MM.1S (cell line): ENCODE measurements at regions not wholly inside any gene's neighbourhood (a gene's known extent, or its start where the extent isn't known, plus 50 kb on each side); places are given as distances from the start of the nearest gene placed in this dataset.
"Not testable (repeated sequence)": the region's sequence is repeated elsewhere in the genome, so short reads cannot be mapped to it uniquely, and the experiment has no call there.

Source experiments
- DNase-seq: peaks from one replicate; pipeline ENCODE4 v3.0.0-alpha.2; 2015
- H2AFZ ChIP-seq: fragments of 300-600 bp; sonication (generic); 2 replicates; pipeline ENCODE4 v1.6.0; 2016; ENCODE audit warnings: antibody characterized with exemption, low read length
- H3F3A ChIP-seq: fragments of 300-600 bp; sonication (generic); 2 replicates; pipeline ENCODE4 v1.6.1; 2016; ENCODE audit warnings: mild to moderate bottlenecking, antibody characterized with exemption, low read length, moderate library complexity, mixed read lengths; ENCODE audit not compliant: insufficient read depth
- H3K27ac ChIP-seq: fragments of 300-600 bp; sonication (generic); 2 replicates; pipeline ENCODE4 v1.5.1; 2016; ENCODE audit warnings: mild to moderate bottlenecking, low read length
- H3K27me3 ChIP-seq: fragments of 300-600 bp; sonication (generic); replicated peaks from 2 replicates; pipeline ENCODE4 v1.6.0; 2016; ENCODE audit warnings: low read length; ENCODE audit not compliant: insufficient read depth
- H3K36me3 ChIP-seq: fragments of 300-600 bp; sonication (generic); replicated peaks from 2 replicates; pipeline ENCODE4 v1.6.1; 2016; ENCODE audit warnings: mild to moderate bottlenecking, low read length, mixed read lengths; ENCODE audit not compliant: insufficient read depth
- H3K4me1 ChIP-seq: fragments of 300-600 bp; sonication (generic); 2 replicates; pipeline ENCODE4 v1.6.1; 2016; ENCODE audit warnings: low read length, mixed read lengths
- H3K4me2 ChIP-seq: fragments of 300-600 bp; sonication (generic); 2 replicates; pipeline ENCODE4 v1.6.0; 2016; ENCODE audit warnings: low read depth, low read length
- H3K4me3 ChIP-seq: fragments of 300-600 bp; sonication (generic); 2 replicates; pipeline ENCODE4 v1.5.1; 2016; ENCODE audit warnings: low read length, mixed read lengths
- H3K79me2 ChIP-seq: fragments of 300-600 bp; sonication (generic); 2 replicates; pipeline ENCODE4 v1.6.1; 2016; ENCODE audit warnings: mixed run types, low read length, mixed read lengths
- H3K9ac ChIP-seq: fragments of 300-600 bp; sonication (generic); 2 replicates; pipeline ENCODE4 v1.6.1; 2016; ENCODE audit warnings: low read length, mixed read lengths
- H3K9me2 ChIP-seq: fragments of 300-600 bp; sonication (generic); replicated peaks from 2 replicates; pipeline ENCODE4 v1.6.1; 2016; ENCODE audit warnings: mild to moderate bottlenecking, low read length, mixed read lengths; ENCODE audit not compliant: insufficient read depth
- H3K9me3 ChIP-seq: fragments of 300-600 bp; sonication (generic); replicated peaks from 2 replicates; pipeline ENCODE4 v1.6.1; 2016; ENCODE audit warnings: mild to moderate bottlenecking, low read length, mixed read lengths; ENCODE audit not compliant: insufficient read depth
- H4K20me1 ChIP-seq: fragments of 300-600 bp; sonication (generic); 2 replicates; pipeline ENCODE4 v1.6.1; 2016; ENCODE audit warnings: mild to moderate bottlenecking, low read length, moderate library complexity, mixed read lengths; ENCODE audit not compliant: insufficient read depth
- EZH2 ChIP-seq: fragments of 300-600 bp; sonication (generic); optimal IDR thresholded peaks from 2 replicates; pipeline ENCODE3; 2017; ENCODE audit warnings: low read depth, mild to moderate bottlenecking, antibody characterized with exemption, low read length, mixed read lengths
- EZH2phosphoT487 ChIP-seq: fragments of 300-600 bp; sonication (generic); IDR thresholded peaks from 2 replicates; pipeline ENCODE4 v1.6.1; 2018; ENCODE audit warnings: antibody characterized with exemption, low read length
- TF ChIP-seq, protein P1 (sequence below): fragments of 300-600 bp; sonication (generic); IDR thresholded peaks from 2 replicates; pipeline ENCODE4 v1.5.1; 2016; ENCODE audit warnings: antibody characterized with exemption, low read length, mixed read lengths

DNA sequence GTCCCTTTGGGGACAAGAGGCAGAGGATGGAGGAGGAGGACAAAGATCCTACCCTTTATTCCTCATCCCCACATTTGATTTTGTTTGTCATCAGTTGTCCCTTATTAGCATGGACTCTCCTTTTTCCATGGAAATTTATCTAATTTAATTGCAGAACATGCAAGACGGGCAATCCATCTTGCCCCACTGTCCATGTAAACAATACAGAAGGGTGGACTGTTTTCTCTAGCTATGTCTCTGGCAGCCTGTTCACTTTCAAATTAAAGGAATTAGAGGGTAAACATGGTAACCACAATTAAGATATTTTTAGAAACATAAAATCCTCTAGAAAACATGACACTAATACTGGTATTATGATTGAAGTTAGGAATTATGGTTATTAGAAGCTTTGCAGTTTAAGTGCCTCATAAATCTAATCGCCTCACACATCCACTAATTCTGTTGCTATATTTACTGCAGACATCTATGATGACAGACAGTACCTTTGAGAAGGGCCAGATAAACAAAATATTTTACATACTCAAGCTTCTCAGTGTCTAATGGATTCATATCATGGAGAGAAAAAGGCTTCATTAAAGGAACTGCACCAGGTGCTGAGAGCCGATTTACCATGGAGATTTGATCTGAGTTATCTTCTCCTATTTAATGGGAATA is 215.5 kb downstream of the LNPK start:
- no peaks in the 10 kb centered on the region for H3K9me3 ChIP-seq
- H3K9me2 ChIP-seq: no peaks in the 10 kb centered on the region
- no peak overlapping the region for H3K4me3 ChIP-seq
- no peak overlapping the region for H3K9ac ChIP-seq
- no peak overlapping the region for H3K27ac ChIP-seq
- no peaks in the 10 kb centered on the region for H3K79me2 ChIP-seq
- no peaks in the 10 kb centered on the region for H3F3A ChIP-seq
- no peaks in the 10 kb centered on the region for H3K36me3 ChIP-seq
- no peaks in the 10 kb centered on the region for H3K27me3 ChIP-seq
- H3K4me1 ChIP-seq: no peaks in the 10 kb centered on the region
- H2AFZ ChIP-seq: no peak overlapping the region
- no peak overlapping the region for H3K4me2 ChIP-seq
- H4K20me1 ChIP-seq: no peaks in the 10 kb centered on the region
- TF ChIP-seq EZH2phosphoT487: no peak
- TF ChIP-seq, protein P1, sequence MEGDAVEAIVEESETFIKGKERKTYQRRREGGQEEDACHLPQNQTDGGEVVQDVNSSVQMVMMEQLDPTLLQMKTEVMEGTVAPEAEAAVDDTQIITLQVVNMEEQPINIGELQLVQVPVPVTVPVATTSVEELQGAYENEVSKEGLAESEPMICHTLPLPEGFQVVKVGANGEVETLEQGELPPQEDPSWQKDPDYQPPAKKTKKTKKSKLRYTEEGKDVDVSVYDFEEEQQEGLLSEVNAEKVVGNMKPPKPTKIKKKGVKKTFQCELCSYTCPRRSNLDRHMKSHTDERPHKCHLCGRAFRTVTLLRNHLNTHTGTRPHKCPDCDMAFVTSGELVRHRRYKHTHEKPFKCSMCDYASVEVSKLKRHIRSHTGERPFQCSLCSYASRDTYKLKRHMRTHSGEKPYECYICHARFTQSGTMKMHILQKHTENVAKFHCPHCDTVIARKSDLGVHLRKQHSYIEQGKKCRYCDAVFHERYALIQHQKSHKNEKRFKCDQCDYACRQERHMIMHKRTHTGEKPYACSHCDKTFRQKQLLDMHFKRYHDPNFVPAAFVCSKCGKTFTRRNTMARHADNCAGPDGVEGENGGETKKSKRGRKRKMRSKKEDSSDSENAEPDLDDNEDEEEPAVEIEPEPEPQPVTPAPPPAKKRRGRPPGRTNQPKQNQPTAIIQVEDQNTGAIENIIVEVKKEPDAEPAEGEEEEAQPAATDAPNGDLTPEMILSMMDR: no peak
- TF ChIP-seq EZH2: no peak
- DNase-seq: no peak

DNA sequence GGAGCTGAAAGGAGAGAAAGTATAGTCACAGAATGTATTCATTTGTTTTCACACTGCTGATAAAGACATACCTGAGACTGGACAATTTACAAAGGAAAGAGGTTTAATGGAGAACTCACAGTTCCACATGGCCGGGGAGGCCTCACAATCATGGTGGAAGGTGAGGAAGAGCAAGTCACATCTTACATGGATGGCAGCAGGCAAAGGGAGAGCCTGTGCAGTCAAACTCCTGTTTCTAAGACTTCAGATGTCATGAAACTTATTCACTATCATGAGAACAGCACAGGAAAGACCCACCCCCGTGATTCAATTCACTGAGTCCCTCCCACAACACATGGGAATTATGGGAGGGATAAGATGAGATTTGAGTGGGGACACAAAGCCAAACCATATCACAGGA is 224.7 kb downstream of the LNPK start:
- H3K9me2 ChIP-seq, H3K9ac ChIP-seq, H3K27ac ChIP-seq, H4K20me1 ChIP-seq, H3K9me3 ChIP-seq, H2AFZ ChIP-seq, H3K4me1 ChIP-seq, DNase-seq, H3K79me2 ChIP-seq, H3K4me2 ChIP-seq, H3F3A ChIP-seq, H3K4me3 ChIP-seq, H3K27me3 ChIP-seq, H3K36me3 ChIP-seq: not testable (repeated sequence)

DNA sequence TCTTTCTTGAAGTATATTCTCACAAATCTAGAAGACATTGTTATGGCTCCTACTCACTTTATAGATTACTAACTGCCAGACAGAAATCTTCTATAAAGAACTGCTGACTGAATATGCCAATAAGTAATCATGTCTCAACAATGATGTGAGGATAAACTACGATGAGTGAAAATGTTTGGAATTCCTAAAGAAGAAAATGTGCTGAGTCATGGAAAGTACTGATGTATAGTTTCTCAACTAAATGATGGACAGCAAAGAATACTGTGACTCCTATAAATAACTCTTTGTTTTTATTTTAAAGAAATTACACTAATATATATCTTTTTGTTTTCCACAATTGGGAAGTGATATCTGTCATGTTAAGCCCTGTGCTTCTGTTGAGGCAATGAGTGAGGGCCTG is 232.9 kb downstream of the LNPK start:
- no peak overlapping the region for H3K27ac ChIP-seq
- no peak overlapping the region for H2AFZ ChIP-seq
- H3K4me3 ChIP-seq: no peak overlapping the region
- no peaks in the 10 kb centered on the region for H3K4me1 ChIP-seq
- H3K9me2 ChIP-seq: no peaks in the 10 kb centered on the region
- no peak overlapping the region for H3K9ac ChIP-seq
- H3K27me3 ChIP-seq: no peaks in the 10 kb centered on the region
- H3K4me2 ChIP-seq: no peak overlapping the region
- DNase-seq: no peak
- TF ChIP-seq, protein P1: no peak
- no peak for TF ChIP-seq EZH2
- no peak for TF ChIP-seq EZH2phosphoT487
- H3K36me3 ChIP-seq: no peaks in the 10 kb centered on the region
- no peaks in the 10 kb centered on the region for H3K79me2 ChIP-seq
- no peaks in the 10 kb centered on the region for H4K20me1 ChIP-seq
- no peaks in the 10 kb centered on the region for H3F3A ChIP-seq
- H3K9me3 ChIP-seq: no peaks in the 10 kb centered on the region

DNA sequence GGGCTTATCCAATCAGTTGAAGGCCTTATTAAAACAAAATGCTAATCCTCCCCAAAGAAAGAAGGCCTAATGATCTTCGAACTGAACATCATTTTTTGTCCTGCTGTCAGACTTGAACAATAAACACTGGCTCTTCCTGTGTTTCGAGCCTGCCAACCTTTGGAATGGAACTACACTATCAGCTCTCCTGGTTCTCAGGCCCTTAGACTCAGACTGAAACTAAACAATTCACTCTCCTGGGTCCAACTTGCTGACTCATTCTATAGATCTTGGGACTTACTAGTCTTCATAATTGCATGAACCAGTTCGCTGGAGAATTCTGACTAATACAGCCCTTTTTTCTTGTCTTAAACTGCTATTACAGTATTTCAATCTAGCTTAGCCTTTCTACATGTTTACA is 235.2 kb downstream of the LNPK start:
- H3K79me2 ChIP-seq: no peaks in the 10 kb centered on the region
- no peaks in the 10 kb centered on the region for H3K4me1 ChIP-seq
- H3K9me2 ChIP-seq: no peaks in the 10 kb centered on the region
- no peaks in the 10 kb centered on the region for H3K27me3 ChIP-seq
- H3F3A ChIP-seq: no peaks in the 10 kb centered on the region
- H3K27ac ChIP-seq: no peak overlapping the region
- H2AFZ ChIP-seq: no peak overlapping the region
- H4K20me1 ChIP-seq: no peaks in the 10 kb centered on the region
- H3K4me3 ChIP-seq: no peak overlapping the region
- no peaks in the 10 kb centered on the region for H3K36me3 ChIP-seq
- no peak overlapping the region for H3K4me2 ChIP-seq
- no peaks in the 10 kb centered on the region for H3K9me3 ChIP-seq
- DNase-seq: no peak
- TF ChIP-seq, protein P1: no peak
- no peak for TF ChIP-seq EZH2phosphoT487
- TF ChIP-seq EZH2: no peak
- no peak overlapping the region for H3K9ac ChIP-seq
